ENCODE measurements at regions not wholly inside any gene's neighbourhood (a gene's known extent, or its start where the extent isn't known, plus 50 kb on each side); places are given as distances from the start of the nearest gene placed in this dataset.

DNA sequence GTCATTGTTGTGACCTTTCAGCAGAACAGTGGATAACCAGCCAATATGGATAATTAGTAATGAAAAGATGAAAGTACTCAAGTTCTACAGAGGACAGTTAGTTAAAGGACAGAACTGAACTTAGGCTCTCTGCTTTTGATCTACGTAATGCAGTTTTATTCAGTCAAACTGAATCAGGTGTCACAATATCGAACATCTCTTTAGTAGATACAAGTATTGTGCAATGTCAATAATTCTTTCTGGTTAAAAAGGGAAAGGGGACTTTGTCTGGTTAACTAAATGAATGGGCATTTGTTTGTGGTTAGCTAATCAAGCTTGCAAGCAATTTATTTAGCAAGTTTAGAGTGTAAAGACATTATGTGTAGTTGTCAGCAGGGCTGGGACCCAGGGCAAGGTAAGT lies 562.2 kb upstream of the PTBP2 start:
- intact Hi-C loops (cut with DNase I, micrococcal nuclease) = no loop called here
- peaks cover 0 to 4% of the 10 kb centered on the region in 2 experiments for H3K9me3 ChIP-seq (ENCODE audit: control insufficient read depth in 1 of 2, insufficient read depth in 1 of 2, low read length in 2 of 2)
- Mint-ChIP-seq H3K9me3 (peaks cover 18% of the 10 kb centered on the region), H3K27me3 (no peaks in the 10 kb centered on the region), H3K27ac (no peak overlapping the region), H3K4me1 (ENCODE audit: low read depth) (no peaks in the 10 kb centered on the region), H3K4me3 (no peak overlapping the region), H3K36me3 (ENCODE audit: low read depth) (no peaks in the 10 kb centered on the region)
- ChIA-PET POLR2A (no interaction called here), CTCF (no interaction called here)
- DNase-seq = no peak
- H3K36me3 ChIP-seq (ENCODE audit: insufficient read depth, low read length) = no peaks in the 10 kb centered on the region
- no peaks in the 10 kb centered on the region for H3K4me1 ChIP-seq (ENCODE audit: insufficient read depth, low read length)
- no peaks in the 10 kb centered on the region for H3K27me3 ChIP-seq (ENCODE audit: control insufficient read depth in 1 of 2, insufficient read depth in 2 of 2, low read length in 2 of 2)
- no peak overlapping the region for H3K27ac ChIP-seq (ENCODE audit: low read depth in 1 of 2, low read length in 2 of 2)
- TF ChIP-seq CTCF (IDR thresholded peaks at IDR 0.05) = no peak
- no peak for ATAC-seq (ENCODE audit: poor library complexity)
- no peak overlapping the region for H3K4me3 ChIP-seq (ENCODE audit: low read length)

GRCh38 chr1:96164053-96164452 lies 557.5 kb upstream of the PTBP2 start:
- Histone ChIP-seq H3K4me1 (ENCODE audit: insufficient read depth, low read length) (no peaks in the 10 kb centered on the region), H3K9me3 (ENCODE audit: control insufficient read depth in 1 of 2, insufficient read depth in 1 of 2, low read length in 2 of 2) (no peaks in the 10 kb centered on the region), H3K27me3 (ENCODE audit: control insufficient read depth in 1 of 2, insufficient read depth in 2 of 2, low read length in 2 of 2) (no peaks in the 10 kb centered on the region), H3K36me3 (ENCODE audit: insufficient read depth, low read length) (no peaks in the 10 kb centered on the region), H3K27ac (ENCODE audit: low read depth in 1 of 2, low read length in 2 of 2) (no peak overlapping the region), H3K4me3 (ENCODE audit: low read length) (no peak overlapping the region)
- H3K27ac Mint-ChIP-seq = no peak overlapping the region
- POLR2A ChIA-PET = no interaction called here
- no peak overlapping the region for H3K4me3 Mint-ChIP-seq
- CTCF ChIA-PET = no interaction called here
- ATAC-seq (ENCODE audit: poor library complexity) = no peak
- TF ChIP-seq CTCF (IDR thresholded peaks at IDR 0.05) = no peak
- no peaks in the 10 kb centered on the region for H3K36me3 Mint-ChIP-seq (ENCODE audit: low read depth)
- no peaks in the 10 kb centered on the region for H3K4me1 Mint-ChIP-seq (ENCODE audit: low read depth)
- intact Hi-C loops (cut with DNase I, micrococcal nuclease) = no loop called here
- no peaks in the 10 kb centered on the region for H3K27me3 Mint-ChIP-seq
- H3K9me3 Mint-ChIP-seq = peaks cover 16% of the 10 kb centered on the region
- DNase-seq = no peak

- Mint-ChIP-seq H3K4me1 (ENCODE audit: low read depth) (no peaks in the 10 kb centered on the region), H3K9me3 (peaks cover 3% of the 10 kb centered on the region), H3K4me3 (no peak overlapping the region), H3K27me3 (no peaks in the 10 kb centered on the region), H3K36me3 (ENCODE audit: low read depth) (no peaks in the 10 kb centered on the region), H3K27ac (no peak overlapping the region)
- Histone ChIP-seq H3K27ac (ENCODE audit: low read depth in 1 of 2, low read length in 2 of 2) (no peak overlapping the region), H3K4me1 (ENCODE audit: insufficient read depth, low read length) (no peaks in the 10 kb centered on the region), H3K27me3 (ENCODE audit: control insufficient read depth in 1 of 2, insufficient read depth in 2 of 2, low read length in 2 of 2) (no peaks in the 10 kb centered on the region), H3K9me3 (ENCODE audit: control insufficient read depth in 1 of 2, insufficient read depth in 1 of 2, low read length in 2 of 2) (peaks cover 0 to 8% of the 10 kb centered on the region in 2 experiments), H3K36me3 (ENCODE audit: insufficient read depth, low read length) (no peaks in the 10 kb centered on the region), H3K4me3 (ENCODE audit: low read length) (no peak overlapping the region)
- DNase-seq (no peak), ATAC-seq (ENCODE audit: poor library complexity) (no peak)
- intact Hi-C loops (cut with DNase I, micrococcal nuclease) = no loop called here
- POLR2A ChIA-PET = no interaction called here
- CTCF ChIA-PET = no interaction called here
- no peak for TF ChIP-seq CTCF (IDR thresholded peaks at IDR 0.05)
These were observed 543.5 kb upstream of the PTBP2 start for GRCh38 chr1:96178053-96178452.
